ENCODE measurements at regions not wholly inside any gene's neighbourhood (a gene's known extent, or its start where the extent isn't known, plus 50 kb on each side); places are given as distances from the start of the nearest gene placed in this dataset.

DNA sequence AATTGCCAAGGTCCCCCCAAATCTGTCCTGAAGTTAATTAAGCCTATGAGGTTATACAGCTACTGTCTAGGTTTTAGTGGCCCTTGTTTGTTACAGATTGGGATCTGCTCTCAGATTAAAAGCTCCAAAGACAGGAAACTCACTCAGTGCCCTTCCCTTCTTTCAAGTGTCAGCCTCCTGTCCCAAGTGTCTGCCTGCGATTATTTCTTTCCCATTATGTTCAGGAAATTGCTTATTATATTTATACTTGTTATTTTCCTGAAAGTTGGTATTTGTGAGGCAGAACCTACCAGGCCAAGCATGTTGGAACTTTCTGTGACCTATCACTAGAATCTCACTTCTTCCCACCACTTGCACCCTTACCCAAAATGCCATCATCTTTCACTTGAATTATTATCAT is 173.2 kb downstream of the AREG start:
- no peaks in the 10 kb centered on the region for H3K27me3 ChIP-seq (ENCODE audit: control insufficient read depth, low read length)
- no peak overlapping the region for H3K4me3 ChIP-seq (ENCODE audit: low read length)
- no peaks in the 10 kb centered on the region for H3F3A ChIP-seq (ENCODE audit: control insufficient read depth, insufficient read depth)
- no peaks in the 10 kb centered on the region for H4K20me1 ChIP-seq (ENCODE audit: control insufficient read depth, insufficient read depth, low read depth, low read length)
- no peaks in the 10 kb centered on the region for H3K9me3 ChIP-seq (ENCODE audit: control insufficient read depth, insufficient read depth, low read length)
- no peaks in the 10 kb centered on the region for H3K9me2 ChIP-seq (replicated peaks; ENCODE audit: control insufficient read depth, low read length)
- no peaks in the 10 kb centered on the region for H3K36me3 ChIP-seq (ENCODE audit: control insufficient read depth, low read length)
- TF ChIP-seq CTCF (IDR thresholded peaks at IDR 0.05; ENCODE audit: low read depth, low read length, poor library complexity, severe bottlenecking): no peak
- no peaks in the 10 kb centered on the region for H3K79me2 ChIP-seq (ENCODE audit: control insufficient read depth, low read length)
- H3K4me2 ChIP-seq (ENCODE audit: low read length): no peak overlapping the region
- no peak overlapping the region for H3K27ac ChIP-seq (ENCODE audit: low read depth, low read length)
- H3K4me1 ChIP-seq (ENCODE audit: control insufficient read depth, low read length): no peaks in the 10 kb centered on the region

GRCh38 chr4:74618659-74619058 is 173.7 kb downstream of the AREG start:
- no peak overlapping the region for H3K4me2 ChIP-seq (ENCODE audit: low read length)
- H3K9me3 ChIP-seq (ENCODE audit: control insufficient read depth, insufficient read depth, low read length): no peaks in the 10 kb centered on the region

DNA sequence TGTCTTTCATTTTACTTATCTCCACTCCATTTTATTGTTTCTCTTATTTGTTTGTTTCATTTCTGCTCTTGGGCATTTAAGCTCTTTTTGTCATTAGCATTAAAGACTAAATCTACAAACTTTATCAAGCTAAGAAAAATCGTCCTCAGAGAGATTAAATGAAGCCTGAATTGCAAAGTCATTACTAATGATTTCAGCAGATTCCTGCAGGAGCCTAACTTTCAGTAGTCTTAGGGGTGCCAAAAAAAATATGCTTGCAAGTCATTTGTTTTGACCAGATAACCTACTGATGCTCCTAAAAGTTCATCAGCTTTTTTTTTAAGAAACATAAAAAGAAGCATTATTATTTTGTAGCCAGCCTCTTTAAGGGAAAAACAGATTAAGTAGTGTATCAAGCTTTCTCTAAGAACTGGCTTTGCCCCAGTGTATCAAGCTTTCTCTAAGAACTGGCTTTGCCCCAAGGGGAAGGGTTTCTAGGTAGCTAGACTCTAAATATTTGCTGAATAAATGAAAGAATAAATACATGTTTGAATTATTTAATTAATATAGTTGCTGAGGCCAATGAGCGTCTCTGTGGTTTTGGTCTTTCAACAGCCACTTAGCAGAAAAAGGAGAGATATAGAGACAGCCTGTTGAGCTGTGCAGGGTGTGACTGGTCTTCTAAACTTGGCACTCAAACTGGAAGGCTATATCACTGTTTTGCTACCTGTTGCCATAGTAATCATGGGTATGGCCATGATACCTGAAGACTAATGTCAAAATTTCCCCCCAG is 174.2 kb downstream of the BTC start:
- TF ChIP-seq EZH2phosphoT487 (IDR thresholded peaks at IDR 0.05; ENCODE audit: borderline replicate concordance, low read length) (no peak), CTCF (IDR thresholded peaks at IDR 0.05; ENCODE audit: low read depth, low read length, poor library complexity, severe bottlenecking) (no peak)
- Histone ChIP-seq H3K9me2 (replicated peaks; ENCODE audit: control insufficient read depth, low read length) (no peaks in the 10 kb centered on the region), H3K4me3 (ENCODE audit: low read length) (no peak overlapping the region), H3K4me1 (ENCODE audit: control insufficient read depth, low read length) (no peaks in the 10 kb centered on the region), H3K4me2 (ENCODE audit: low read length) (no peak overlapping the region), H3K27me3 (ENCODE audit: control insufficient read depth, low read length) (no peaks in the 10 kb centered on the region), H3K79me2 (ENCODE audit: control insufficient read depth, low read length) (no peaks in the 10 kb centered on the region), H4K20me1 (ENCODE audit: control insufficient read depth, insufficient read depth, low read depth, low read length) (no peaks in the 10 kb centered on the region), H3F3A (ENCODE audit: control insufficient read depth, insufficient read depth) (no peaks in the 10 kb centered on the region), H3K9me3 (ENCODE audit: control insufficient read depth, insufficient read depth, low read length) (no peaks in the 10 kb centered on the region), H3K27ac (ENCODE audit: low read depth, low read length) (no peak overlapping the region), H3K36me3 (ENCODE audit: control insufficient read depth, low read length) (no peaks in the 10 kb centered on the region)

More at GRCh38 chr4:74618659-74619058, 173.7 kb downstream of the AREG start:
- Histone ChIP-seq H3K27ac (ENCODE audit: low read depth, low read length) (no peak overlapping the region), H3K36me3 (ENCODE audit: control insufficient read depth, low read length) (no peaks in the 10 kb centered on the region), H3K9me2 (replicated peaks; ENCODE audit: control insufficient read depth, low read length) (no peaks in the 10 kb centered on the region), H3K27me3 (ENCODE audit: control insufficient read depth, low read length) (no peaks in the 10 kb centered on the region), H3K4me3 (ENCODE audit: low read length) (no peak overlapping the region), H3F3A (ENCODE audit: control insufficient read depth, insufficient read depth) (no peaks in the 10 kb centered on the region), H3K4me1 (ENCODE audit: control insufficient read depth, low read length) (no peaks in the 10 kb centered on the region), H4K20me1 (ENCODE audit: control insufficient read depth, insufficient read depth, low read depth, low read length) (no peaks in the 10 kb centered on the region), H3K79me2 (ENCODE audit: control insufficient read depth, low read length) (no peaks in the 10 kb centered on the region)
- TF ChIP-seq EZH2phosphoT487 (IDR thresholded peaks at IDR 0.05; ENCODE audit: borderline replicate concordance, low read length) (no peak), CTCF (IDR thresholded peaks at IDR 0.05; ENCODE audit: low read depth, low read length, poor library complexity, severe bottlenecking) (no peak)
